ENCODE measurements at regions not wholly inside any gene's neighbourhood (a gene's known extent, or its start where the extent isn't known, plus 50 kb on each side); places are given as distances from the start of the nearest gene placed in this dataset.

GRCh38 chr10:2128991-2129390, 391.7 kb upstream of the ADARB2 start:
- intact Hi-C loops (cut with micrococcal nuclease) = no loop called here
- DNase-seq (ENCODE audit: low spot score) = no peak
- H3K4me3 Mint-ChIP-seq (ENCODE audit: low read depth) = no peak overlapping the region
- H3K4me1 Mint-ChIP-seq (ENCODE audit: low read depth) = no peaks in the 10 kb centered on the region
- H3K27ac Mint-ChIP-seq = no peak overlapping the region
- no peaks in the 10 kb centered on the region for H3K9me3 Mint-ChIP-seq
- no peaks in the 10 kb centered on the region for H3K27me3 Mint-ChIP-seq (ENCODE audit: low read depth)
- H3K36me3 Mint-ChIP-seq (ENCODE audit: low read depth) = no peaks in the 10 kb centered on the region

- Mint-ChIP-seq H3K4me3 (ENCODE audit: low read depth) (no peak overlapping the region), H3K9me3 (no peaks in the 10 kb centered on the region), H3K27ac (no peak overlapping the region), H3K27me3 (ENCODE audit: low read depth) (no peaks in the 10 kb centered on the region), H3K4me1 (ENCODE audit: low read depth) (no peaks in the 10 kb centered on the region), H3K36me3 (ENCODE audit: low read depth) (no peaks in the 10 kb centered on the region)
- intact Hi-C loops (cut with micrococcal nuclease) = no loop called here
- no peak for DNase-seq (ENCODE audit: low spot score)
Observed at GRCh38 chr10:2124135-2124534, 386.8 kb upstream of the ADARB2 start.

- intact Hi-C loops (cut with micrococcal nuclease) = no loop called here
- H3K9me3 Mint-ChIP-seq = no peaks in the 10 kb centered on the region
- H3K36me3 Mint-ChIP-seq (ENCODE audit: low read depth) = no peaks in the 10 kb centered on the region
- no peaks in the 10 kb centered on the region for H3K4me1 Mint-ChIP-seq (ENCODE audit: low read depth)
- no peaks in the 10 kb centered on the region for H3K27me3 Mint-ChIP-seq (ENCODE audit: low read depth)
- no peak overlapping the region for H3K27ac Mint-ChIP-seq
- H3K4me3 Mint-ChIP-seq (ENCODE audit: low read depth) = no peak overlapping the region
- no peak for DNase-seq (ENCODE audit: low spot score)
Observed at GRCh38 chr10:2122431-2123124, 385.3 kb upstream of the ADARB2 start.

- Mint-ChIP-seq H3K27ac (no peak overlapping the region), H3K27me3 (ENCODE audit: low read depth) (no peaks in the 10 kb centered on the region), H3K9me3 (no peaks in the 10 kb centered on the region), H3K36me3 (ENCODE audit: low read depth) (no peaks in the 10 kb centered on the region), H3K4me3 (ENCODE audit: low read depth) (no peak overlapping the region), H3K4me1 (ENCODE audit: low read depth) (no peaks in the 10 kb centered on the region)
- intact Hi-C loops (cut with micrococcal nuclease) = no loop called here
- DNase-seq (ENCODE audit: low spot score) = no peak
Observed at GRCh38 chr10:2121929-2122328, 384.6 kb upstream of the ADARB2 start.

GRCh38 chr10:2121315-2121714, 384.0 kb upstream of the ADARB2 start:
- H3K9me3 Mint-ChIP-seq = no peaks in the 10 kb centered on the region
- intact Hi-C loops (cut with micrococcal nuclease) = no loop called here

GRCh38 chr10:2120746-2121145, 383.4 kb upstream of the ADARB2 start:
- Mint-ChIP-seq H3K4me3 (ENCODE audit: low read depth) (no peak overlapping the region), H3K9me3 (no peaks in the 10 kb centered on the region), H3K36me3 (ENCODE audit: low read depth) (no peaks in the 10 kb centered on the region), H3K27me3 (ENCODE audit: low read depth) (no peaks in the 10 kb centered on the region), H3K27ac (no peak overlapping the region), H3K4me1 (ENCODE audit: low read depth) (no peaks in the 10 kb centered on the region)
- DNase-seq (ENCODE audit: low spot score) = no peak
- intact Hi-C loops (cut with micrococcal nuclease) = no loop called here

More at GRCh38 chr10:2121315-2121714, 384.0 kb upstream of the ADARB2 start:
- Mint-ChIP-seq H3K27me3 (ENCODE audit: low read depth) (no peaks in the 10 kb centered on the region), H3K36me3 (ENCODE audit: low read depth) (no peaks in the 10 kb centered on the region), H3K4me1 (ENCODE audit: low read depth) (no peaks in the 10 kb centered on the region), H3K27ac (no peak overlapping the region), H3K4me3 (ENCODE audit: low read depth) (no peak overlapping the region)
- no peak for DNase-seq (ENCODE audit: low spot score)

- H3K27me3 Mint-ChIP-seq (ENCODE audit: low read depth) = no peaks in the 10 kb centered on the region
Observed at GRCh38 chr10:2119316-2119715, 382.0 kb upstream of the ADARB2 start.

GRCh38 chr10:2118201-2118600, 380.9 kb upstream of the ADARB2 start:
- Mint-ChIP-seq H3K36me3 (ENCODE audit: low read depth) (no peaks in the 10 kb centered on the region), H3K9me3 (no peaks in the 10 kb centered on the region), H3K27me3 (ENCODE audit: low read depth) (no peaks in the 10 kb centered on the region), H3K4me1 (ENCODE audit: low read depth) (no peaks in the 10 kb centered on the region), H3K27ac (no peak overlapping the region), H3K4me3 (ENCODE audit: low read depth) (no peak overlapping the region)
- DNase-seq (ENCODE audit: low spot score) = no peak
- intact Hi-C loops (cut with micrococcal nuclease) = no loop called here

More at GRCh38 chr10:2119316-2119715, 382.0 kb upstream of the ADARB2 start:
- Mint-ChIP-seq H3K36me3 (ENCODE audit: low read depth) (no peaks in the 10 kb centered on the region), H3K4me3 (ENCODE audit: low read depth) (no peak overlapping the region), H3K9me3 (no peaks in the 10 kb centered on the region), H3K4me1 (ENCODE audit: low read depth) (no peaks in the 10 kb centered on the region), H3K27ac (no peak overlapping the region)
- DNase-seq (ENCODE audit: low spot score) = no peak
- intact Hi-C loops (cut with micrococcal nuclease) = no loop called here

GRCh38 chr10:2117641-2118040, 380.3 kb upstream of the ADARB2 start:
- H3K9me3 Mint-ChIP-seq = no peaks in the 10 kb centered on the region
- no peak overlapping the region for H3K27ac Mint-ChIP-seq
- no peaks in the 10 kb centered on the region for H3K27me3 Mint-ChIP-seq (ENCODE audit: low read depth)
- no peak overlapping the region for H3K4me3 Mint-ChIP-seq (ENCODE audit: low read depth)
- H3K36me3 Mint-ChIP-seq (ENCODE audit: low read depth) = no peaks in the 10 kb centered on the region
- intact Hi-C loops (cut with micrococcal nuclease) = no loop called here
- H3K4me1 Mint-ChIP-seq (ENCODE audit: low read depth) = no peaks in the 10 kb centered on the region
- no peak for DNase-seq (ENCODE audit: low spot score)

GRCh38 chr10:2111965-2112364, 374.6 kb upstream of the ADARB2 start:
- H3K27me3 Mint-ChIP-seq (ENCODE audit: low read depth) = no peaks in the 10 kb centered on the region
- H3K36me3 Mint-ChIP-seq (ENCODE audit: low read depth) = no peaks in the 10 kb centered on the region
- intact Hi-C loops (cut with micrococcal nuclease) = no loop called here
- no peaks in the 10 kb centered on the region for H3K9me3 Mint-ChIP-seq
- H3K4me3 Mint-ChIP-seq (ENCODE audit: low read depth) = no peak overlapping the region
- H3K27ac Mint-ChIP-seq = no peak overlapping the region
- no peak for DNase-seq (ENCODE audit: low spot score)
- no peaks in the 10 kb centered on the region for H3K4me1 Mint-ChIP-seq (ENCODE audit: low read depth)

GRCh38 chr10:2108496-2108895, 371.2 kb upstream of the ADARB2 start:
- intact Hi-C loops (cut with micrococcal nuclease) = no loop called here
- H3K4me1 Mint-ChIP-seq (ENCODE audit: low read depth) = no peaks in the 10 kb centered on the region
- no peaks in the 10 kb centered on the region for H3K9me3 Mint-ChIP-seq
- H3K36me3 Mint-ChIP-seq (ENCODE audit: low read depth) = no peaks in the 10 kb centered on the region
- H3K4me3 Mint-ChIP-seq (ENCODE audit: low read depth) = no peak overlapping the region
- no peaks in the 10 kb centered on the region for H3K27me3 Mint-ChIP-seq (ENCODE audit: low read depth)
- no peak overlapping the region for H3K27ac Mint-ChIP-seq
- DNase-seq (ENCODE audit: low spot score) = no peak

GRCh38 chr10:2106641-2107040, 369.3 kb upstream of the ADARB2 start:
- no peak for DNase-seq (ENCODE audit: low spot score)
- no peaks in the 10 kb centered on the region for H3K27me3 Mint-ChIP-seq (ENCODE audit: low read depth)
- H3K27ac Mint-ChIP-seq = no peak overlapping the region
- no peak overlapping the region for H3K4me3 Mint-ChIP-seq (ENCODE audit: low read depth)
- H3K4me1 Mint-ChIP-seq (ENCODE audit: low read depth) = no peaks in the 10 kb centered on the region
- H3K36me3 Mint-ChIP-seq (ENCODE audit: low read depth) = no peaks in the 10 kb centered on the region
- intact Hi-C loops (cut with micrococcal nuclease) = no loop called here
- no peaks in the 10 kb centered on the region for H3K9me3 Mint-ChIP-seq

GRCh38 chr10:2099321-2099720, 362.0 kb upstream of the ADARB2 start:
- H3K4me1 Mint-ChIP-seq (ENCODE audit: low read depth) = no peaks in the 10 kb centered on the region
- H3K4me3 Mint-ChIP-seq (ENCODE audit: low read depth) = no peak overlapping the region
- no peaks in the 10 kb centered on the region for H3K27me3 Mint-ChIP-seq (ENCODE audit: low read depth)
- no peaks in the 10 kb centered on the region for H3K36me3 Mint-ChIP-seq (ENCODE audit: low read depth)
- no peak for DNase-seq (ENCODE audit: low spot score)
- H3K27ac Mint-ChIP-seq = no peak overlapping the region
- no peaks in the 10 kb centered on the region for H3K9me3 Mint-ChIP-seq
- intact Hi-C loops (cut with micrococcal nuclease) = no loop called here

GRCh38 chr10:2097937-2098336, 360.6 kb upstream of the ADARB2 start:
- DNase-seq (ENCODE audit: low spot score) = no peak
- intact Hi-C loops (cut with micrococcal nuclease) = no loop called here
- H3K36me3 Mint-ChIP-seq (ENCODE audit: low read depth) = no peaks in the 10 kb centered on the region
- no peaks in the 10 kb centered on the region for H3K9me3 Mint-ChIP-seq
- no peaks in the 10 kb centered on the region for H3K4me1 Mint-ChIP-seq (ENCODE audit: low read depth)
- no peak overlapping the region for H3K4me3 Mint-ChIP-seq (ENCODE audit: low read depth)
- no peak overlapping the region for H3K27ac Mint-ChIP-seq
- no peaks in the 10 kb centered on the region for H3K27me3 Mint-ChIP-seq (ENCODE audit: low read depth)
